Progenitor cell of endocrine pancreas (in vitro differentiated cells): ENCODE measurements at regions not wholly inside any gene's neighbourhood (a gene's known extent, or its start where the extent isn't known, plus 50 kb on each side); places are given as distances from the start of the nearest gene placed in this dataset.

Experiments
- DNase-seq: peaks from one replicate; pipeline ENCODE4 v3.0.0; 2021; ENCODE audit warnings: low spot score; ENCODE audit not compliant: unreplicated experiment
- H3K27ac Mint-ChIP-seq: 2 replicates; pipeline ENCODE4 v1.8.0; 2021; ENCODE audit warnings: mild to moderate bottlenecking, moderate library complexity, mixed read lengths
- H3K27me3 Mint-ChIP-seq: 2 replicates; pipeline ENCODE4 v1.8.0; 2021; ENCODE audit warnings: mixed read lengths
- H3K36me3 Mint-ChIP-seq: 2 replicates; pipeline ENCODE4 v1.8.0; 2022; ENCODE audit warnings: mixed read lengths; ENCODE audit not compliant: insufficient read depth
- H3K4me1 Mint-ChIP-seq: 2 replicates; pipeline ENCODE4 v1.8.0; 2021; ENCODE audit warnings: low read depth, mixed read lengths
- H3K4me3 Mint-ChIP-seq: 2 replicates; pipeline ENCODE4 v1.8.0; 2021; ENCODE audit warnings: low read depth, mild to moderate bottlenecking, moderate library complexity, mixed read lengths
- H3K9me3 Mint-ChIP-seq: 2 replicates; pipeline ENCODE4 v1.8.0; 2021; ENCODE audit warnings: low read depth, mixed read lengths
- CTCF ChIP-seq: fragments of 200-600 bp; sonication (generic); IDR thresholded peaks from one replicate; pipeline ENCODE4 v1.5.0; 2021; ENCODE audit warnings: antibody characterized with exemption, mild to moderate bottlenecking; ENCODE audit not compliant: unreplicated experiment

GRCh38 chr18:76139844-76140243 lies 355.2 kb downstream of the ZNF516 start:
- H3K4me1 Mint-ChIP-seq, result no peaks in the 10 kb centered on the region
- H3K27me3 Mint-ChIP-seq, result peaks cover 5% of the 10 kb centered on the region
- H3K27ac Mint-ChIP-seq, result no peak overlapping the region
- H3K4me3 Mint-ChIP-seq, result no peak overlapping the region
- H3K9me3 Mint-ChIP-seq, result no peaks in the 10 kb centered on the region
- TF ChIP-seq CTCF, result no peak
- no peaks in the 10 kb centered on the region for H3K36me3 Mint-ChIP-seq
- no peak for DNase-seq

DNA sequence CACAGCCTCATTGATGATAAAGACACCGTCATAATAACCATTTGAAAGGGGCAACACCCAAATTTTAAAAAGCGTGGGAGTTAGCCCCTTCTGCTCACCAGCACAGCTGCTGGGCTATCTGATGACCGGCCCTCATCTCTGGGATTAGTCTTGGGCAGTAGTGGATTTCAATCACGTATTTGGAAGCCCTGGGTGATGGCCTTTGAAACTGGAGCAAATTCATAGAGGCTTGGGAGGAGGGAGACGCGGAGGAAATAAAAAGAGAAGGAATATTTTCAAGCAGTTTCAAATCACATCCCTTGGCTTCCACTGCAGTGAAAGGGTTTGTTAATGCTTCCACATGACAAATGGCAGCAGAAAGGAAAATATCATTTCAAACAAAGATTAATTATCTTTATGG lies 357.8 kb downstream of the ZNF516 start:
- H3K27ac Mint-ChIP-seq, result no peak overlapping the region
- peaks cover 4% of the 10 kb centered on the region for H3K9me3 Mint-ChIP-seq
- H3K4me3 Mint-ChIP-seq, result no peak overlapping the region
- H3K27me3 Mint-ChIP-seq, result peaks cover 4% of the 10 kb centered on the region
- no peaks in the 10 kb centered on the region for H3K4me1 Mint-ChIP-seq
- no peak for DNase-seq
- H3K36me3 Mint-ChIP-seq, result no peaks in the 10 kb centered on the region
- no peak for TF ChIP-seq CTCF

- H3K4me1 Mint-ChIP-seq, result no peaks in the 10 kb centered on the region
- no peak overlapping the region for H3K27ac Mint-ChIP-seq
- no peak for TF ChIP-seq CTCF
- H3K36me3 Mint-ChIP-seq, result no peaks in the 10 kb centered on the region
- H3K27me3 Mint-ChIP-seq, result no peaks in the 10 kb centered on the region
- no peak for DNase-seq
- H3K4me3 Mint-ChIP-seq, result no peak overlapping the region
- H3K9me3 Mint-ChIP-seq, result peaks cover 4% of the 10 kb centered on the region
Observed at GRCh38 chr18:76136701-76137100, 358.3 kb downstream of the ZNF516 start.

DNA sequence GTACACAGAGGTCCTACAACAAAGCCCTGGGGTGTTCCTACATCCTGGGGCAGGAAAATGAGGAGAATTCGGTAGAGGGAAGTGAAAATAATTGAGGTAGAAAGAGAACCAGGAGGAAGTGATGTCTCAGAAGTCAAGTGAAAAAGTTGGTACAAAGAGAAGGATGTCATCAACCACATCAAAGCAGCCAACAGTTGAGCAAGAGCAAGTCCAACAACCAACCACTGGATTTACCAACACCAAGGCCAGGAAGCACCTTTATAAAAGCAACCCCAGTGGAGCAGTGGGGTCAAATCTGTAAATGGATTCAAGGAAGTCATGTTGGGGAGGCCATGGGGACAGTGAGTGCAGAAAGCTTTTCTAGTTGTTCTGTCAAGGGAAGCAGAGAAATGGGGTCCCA lies 360.4 kb downstream of the ZNF516 start:
- no peak for DNase-seq
- TF ChIP-seq CTCF, result no peak
- Mint-ChIP-seq H3K4me3 (no peak overlapping the region), H3K36me3 (no peaks in the 10 kb centered on the region), H3K4me1 (no peaks in the 10 kb centered on the region), H3K27me3 (no peaks in the 10 kb centered on the region), H3K9me3 (peaks cover 4% of the 10 kb centered on the region), H3K27ac (no peak overlapping the region)

DNA sequence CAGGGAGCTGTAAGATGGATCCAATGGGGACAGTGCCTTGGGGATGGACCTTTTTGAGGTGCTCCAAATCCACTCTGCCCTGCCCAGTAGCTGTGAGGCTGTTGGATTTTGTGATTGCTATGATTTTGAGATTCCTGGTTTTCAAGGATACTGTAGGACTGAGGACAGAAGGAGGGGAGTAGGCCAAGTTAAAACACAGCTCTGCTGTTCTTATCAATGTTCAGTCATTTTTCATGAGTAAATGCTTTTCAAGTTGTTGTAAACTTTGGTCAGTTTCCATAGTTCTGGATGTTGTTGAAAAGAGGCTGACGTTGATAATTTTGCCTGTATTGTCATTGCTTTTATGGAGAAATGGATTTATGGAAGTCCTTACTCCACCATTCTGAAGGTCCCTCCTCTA lies 361.2 kb downstream of the ZNF516 start:
- Mint-ChIP-seq H3K27ac (no peak overlapping the region), H3K4me3 (no peak overlapping the region), H3K4me1 (no peaks in the 10 kb centered on the region), H3K27me3 (no peaks in the 10 kb centered on the region), H3K36me3 (no peaks in the 10 kb centered on the region), H3K9me3 (peaks cover 4% of the 10 kb centered on the region)
- DNase-seq, result no peak
- no peak for TF ChIP-seq CTCF
